H54 (cell line): ENCODE measurements at regions not wholly inside any gene's neighbourhood (a gene's known extent, or its start where the extent isn't known, plus 50 kb on each side); places are given as distances from the start of the nearest gene placed in this dataset.

Experiments
- DNase-seq: peaks from one replicate; pipeline ENCODE4 v3.0.0; 2011; ENCODE audit warnings: low spot score, mixed read lengths; ENCODE audit not compliant: insufficient read length
- FAIRE-seq: peaks from 3 replicates; lab custom pipeline; 2011; peaks lifted over from hg19 to GRCh38; lab: Jason Lieb, UNC
- POLR2A ChIP-seq: IDR thresholded peaks from 2 replicates; pipeline ENCODE4 v1.6.1; 2011; ENCODE audit warnings: low read depth, mild to moderate bottlenecking, low read length

DNA sequence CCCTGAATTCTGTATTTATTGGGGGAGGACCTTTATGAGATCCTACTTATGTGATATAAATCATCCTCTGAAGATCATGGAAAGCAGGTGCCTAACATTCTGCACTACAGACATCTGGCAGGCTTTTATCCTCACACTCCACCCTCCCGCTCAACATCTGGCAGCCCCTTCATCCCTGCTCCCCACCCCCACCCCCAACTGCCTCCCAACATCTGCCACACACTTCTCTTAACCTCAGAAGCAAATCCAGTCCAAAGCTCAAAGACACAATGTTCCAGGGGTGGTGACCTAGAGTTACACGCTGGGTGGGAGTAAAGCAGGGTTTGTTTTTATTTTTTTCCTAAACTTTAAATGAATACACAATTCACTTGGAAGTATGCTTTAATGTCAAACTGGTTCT lies 184.5 kb upstream of the ATP11B start:
- FAIRE-seq (no peak), DNase-seq (no peak)
- TF ChIP-seq POLR2A = no peak

DNA sequence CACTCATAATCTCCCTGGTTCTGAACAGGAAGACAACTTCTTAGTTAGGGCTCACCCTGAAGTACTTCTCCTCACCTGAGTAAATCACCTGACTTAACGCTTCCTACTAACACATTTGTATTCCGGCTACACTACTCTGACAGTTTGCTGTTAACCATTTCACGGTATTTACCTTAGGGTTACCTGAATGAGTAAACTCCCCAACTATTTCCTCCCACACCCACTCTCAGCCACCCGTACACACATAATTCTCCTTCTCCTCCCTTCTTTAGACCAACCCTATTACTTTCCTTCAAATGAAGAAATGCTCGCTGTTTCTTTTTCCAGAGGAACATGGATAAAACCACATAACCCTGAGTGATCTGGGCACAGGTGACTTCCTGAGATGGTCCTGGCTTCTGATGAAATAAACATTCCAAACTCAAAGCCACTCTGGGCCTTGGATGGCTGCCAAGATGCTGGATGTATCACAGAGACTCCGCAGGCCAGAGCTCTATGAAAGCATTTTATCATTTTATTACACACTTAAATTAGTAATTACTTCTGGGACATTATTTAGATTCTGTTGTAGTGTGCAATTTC lies 183.6 kb upstream of the ATP11B start:
- peak; percentile 38 for FAIRE-seq
- no peak for DNase-seq
- TF ChIP-seq POLR2A = no peak

DNA sequence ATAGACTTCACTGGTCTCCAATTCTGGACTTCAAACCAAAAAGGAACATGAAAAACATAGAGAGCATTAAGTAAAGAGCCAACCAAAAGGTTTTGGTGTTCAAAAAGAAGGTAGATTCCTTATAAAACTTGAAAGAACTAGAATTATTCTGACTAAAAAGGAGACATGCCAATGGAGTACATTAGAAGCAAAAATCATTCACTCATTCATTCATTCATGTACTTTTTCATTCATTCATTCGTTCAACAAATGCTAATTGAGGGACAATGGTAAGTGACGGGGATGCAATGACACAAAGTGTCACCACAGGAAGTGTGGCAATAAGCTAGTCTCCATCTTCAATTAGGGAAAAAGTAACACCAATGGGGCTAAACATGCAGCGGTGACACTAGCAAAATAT lies 181.0 kb upstream of the ATP11B start:
- no peak for DNase-seq
- no peak for TF ChIP-seq POLR2A
- no peak for FAIRE-seq

DNA sequence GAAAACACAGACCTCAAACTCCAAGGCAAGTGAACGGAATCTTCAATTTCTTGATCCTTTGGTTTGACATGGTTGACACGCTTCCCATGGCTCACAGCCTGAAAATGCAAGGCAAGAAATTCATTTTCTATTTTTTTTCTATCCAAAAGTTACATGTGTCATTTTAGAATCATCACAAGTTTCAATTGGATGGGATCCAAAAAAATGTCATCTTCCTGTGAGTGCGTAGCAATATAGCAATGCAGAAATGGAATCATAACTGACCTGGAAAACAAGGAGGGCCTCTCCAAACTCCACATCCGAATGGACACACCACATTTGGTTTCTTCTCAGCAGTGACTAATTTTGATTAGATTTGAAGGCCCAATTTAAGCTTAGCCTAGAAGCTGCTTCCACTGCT lies 175.8 kb upstream of the ATP11B start:
- DNase-seq (no peak), FAIRE-seq (peak; percentile 33)
- no peak for TF ChIP-seq POLR2A

DNA sequence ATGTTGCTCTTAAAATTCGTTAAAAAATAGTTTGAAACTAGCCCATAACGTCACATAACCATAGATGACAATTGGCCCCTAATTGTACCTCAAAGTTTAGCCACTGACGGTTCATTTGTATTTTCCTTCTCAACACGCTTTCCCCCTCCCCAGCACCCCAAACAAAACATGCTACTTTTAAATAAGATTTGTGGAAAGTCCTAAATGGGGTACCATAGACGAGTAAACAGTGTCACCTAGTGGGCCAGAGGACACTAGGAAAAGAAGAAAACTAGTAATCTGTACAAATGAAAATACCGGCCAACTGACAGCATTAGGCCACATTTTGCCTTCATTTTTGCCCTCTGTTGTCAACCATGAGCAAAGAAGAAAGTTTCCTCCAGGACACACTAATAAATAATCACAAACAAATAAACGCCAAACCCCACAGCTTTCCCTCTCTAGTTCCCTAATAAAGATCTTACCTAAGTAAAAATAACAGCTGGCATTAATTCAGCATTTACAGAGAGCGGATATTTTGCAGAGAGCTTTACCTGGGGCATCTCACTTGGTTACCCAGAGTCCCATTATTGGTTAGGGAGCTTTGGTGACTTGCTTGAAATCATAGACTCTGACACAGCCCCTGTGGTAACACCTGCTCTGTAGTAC lies 175.1 kb upstream of the ATP11B start:
- DNase-seq (no peak), FAIRE-seq (peak; percentile 36)
- no peak for TF ChIP-seq POLR2A

DNA sequence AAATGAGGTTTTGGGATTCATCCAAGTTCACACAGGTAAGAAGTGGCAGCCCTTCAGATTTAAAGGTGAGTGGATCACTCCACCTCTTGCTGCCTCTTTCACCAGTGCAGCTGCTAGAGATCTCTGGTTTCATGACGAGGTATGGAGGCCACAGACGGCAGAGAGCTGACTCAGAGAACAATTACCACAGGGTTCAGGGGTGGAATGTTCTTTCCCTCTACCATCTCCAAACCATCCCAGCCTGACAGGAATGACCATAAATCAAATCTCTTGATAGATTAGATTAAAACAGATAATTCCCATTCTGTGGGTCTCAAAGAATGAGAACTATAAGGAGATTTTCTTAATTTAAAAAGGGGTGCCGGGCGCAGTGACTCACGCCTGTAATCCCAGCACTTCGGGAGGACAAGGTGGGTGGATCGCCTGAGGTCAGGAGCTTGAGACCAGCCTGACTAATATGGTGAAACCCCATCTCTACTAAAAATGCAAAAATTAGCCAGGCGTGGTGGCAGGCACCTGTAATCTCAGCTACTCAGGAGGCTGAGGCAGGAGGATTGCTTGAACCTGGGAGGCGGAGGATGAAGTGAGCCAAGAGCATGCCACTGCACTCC lies 174.2 kb upstream of the ATP11B start:
- DNase-seq (peak; percentile 23), FAIRE-seq (peak; percentile 61)
- no peak for TF ChIP-seq POLR2A

DNA sequence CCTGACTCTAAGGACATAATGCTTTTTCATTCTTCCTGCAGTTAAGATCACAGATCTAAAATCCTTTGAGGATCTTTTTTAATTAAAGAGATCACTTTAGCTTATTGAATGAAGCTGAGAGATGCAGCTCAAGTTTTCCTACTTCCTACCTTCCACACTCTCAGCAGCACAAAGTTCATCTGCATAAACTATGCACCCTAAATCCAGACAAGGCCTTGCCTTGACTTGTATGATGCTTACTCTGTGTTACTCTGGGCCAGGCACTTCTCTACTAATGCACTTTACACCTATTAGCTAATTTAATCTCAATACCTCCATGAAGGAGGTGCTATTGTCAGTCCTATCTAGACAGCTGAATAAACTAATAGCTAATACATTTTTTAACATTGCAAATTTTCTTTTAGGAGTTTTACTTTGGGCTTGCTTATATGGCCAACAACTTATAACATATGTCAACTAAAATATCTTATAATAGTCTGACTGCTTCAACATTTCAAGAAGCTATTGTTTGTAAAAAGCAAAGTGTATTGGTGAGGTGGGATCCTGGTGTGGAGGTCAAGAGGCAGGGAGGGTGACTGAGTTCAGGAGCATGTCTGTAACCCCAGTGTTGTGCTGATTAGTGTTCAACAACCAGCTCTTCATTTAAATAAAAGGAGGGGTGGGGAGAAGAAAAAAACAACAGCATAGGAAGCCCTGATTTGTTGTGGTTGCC lies 172.4 kb upstream of the ATP11B start:
- no peak for TF ChIP-seq POLR2A
- DNase-seq (no peak), FAIRE-seq (no peak)

DNA sequence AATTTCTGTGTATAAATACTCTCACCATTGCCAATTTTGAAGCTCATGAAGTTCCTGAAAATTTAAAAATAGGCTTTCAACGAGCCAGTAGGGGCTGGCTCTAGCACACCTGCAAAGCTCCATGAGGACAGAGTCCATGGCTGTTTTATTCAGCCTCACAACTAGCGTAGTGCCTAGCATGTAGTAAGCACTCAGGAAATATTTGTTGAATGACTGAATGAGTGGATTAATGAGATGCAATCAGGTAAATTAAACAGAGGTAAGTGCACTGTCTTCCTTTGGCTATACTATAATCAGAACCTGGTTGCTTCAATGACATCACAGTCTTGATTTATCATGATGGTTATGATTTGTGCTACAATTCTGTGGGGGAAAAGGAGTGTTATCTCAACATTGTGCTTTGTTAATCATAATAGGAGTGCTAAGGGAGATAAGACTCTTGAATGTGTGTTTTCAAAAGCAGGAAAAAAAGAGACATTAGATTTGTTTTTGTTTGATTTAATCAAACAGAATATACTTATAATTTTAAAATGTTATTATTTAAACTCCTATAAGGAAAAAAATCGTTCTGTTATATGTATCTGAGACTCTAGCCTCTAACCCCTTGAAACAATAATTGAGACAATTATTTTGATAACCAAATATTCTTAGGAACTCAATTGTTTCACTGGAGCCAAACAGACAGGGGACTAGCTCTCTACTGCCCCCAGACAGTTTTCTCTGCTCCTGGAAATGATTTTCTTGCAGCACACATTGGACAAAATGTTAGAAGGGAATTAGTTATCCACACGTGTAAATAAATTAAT lies 171.7 kb upstream of the ATP11B start:
- no peak for TF ChIP-seq POLR2A
- FAIRE-seq (no peak), DNase-seq (no peak)

DNA sequence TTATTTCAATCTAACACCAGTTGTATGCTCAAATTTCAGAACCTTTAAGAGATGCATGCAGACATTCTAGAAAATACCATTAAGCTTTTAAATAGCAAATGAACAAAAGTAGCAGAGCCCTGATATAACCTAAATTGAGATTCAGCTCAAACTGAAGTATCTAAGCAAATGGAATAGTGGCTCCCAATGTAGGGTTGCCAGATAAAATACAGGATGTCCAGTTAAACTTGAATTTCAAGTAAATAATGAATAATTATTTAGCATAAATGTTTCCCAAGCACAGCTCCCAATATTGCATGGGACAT lies 171.1 kb upstream of the ATP11B start:
- FAIRE-seq = no peak
- no peak for TF ChIP-seq POLR2A
- DNase-seq = no peak

DNA sequence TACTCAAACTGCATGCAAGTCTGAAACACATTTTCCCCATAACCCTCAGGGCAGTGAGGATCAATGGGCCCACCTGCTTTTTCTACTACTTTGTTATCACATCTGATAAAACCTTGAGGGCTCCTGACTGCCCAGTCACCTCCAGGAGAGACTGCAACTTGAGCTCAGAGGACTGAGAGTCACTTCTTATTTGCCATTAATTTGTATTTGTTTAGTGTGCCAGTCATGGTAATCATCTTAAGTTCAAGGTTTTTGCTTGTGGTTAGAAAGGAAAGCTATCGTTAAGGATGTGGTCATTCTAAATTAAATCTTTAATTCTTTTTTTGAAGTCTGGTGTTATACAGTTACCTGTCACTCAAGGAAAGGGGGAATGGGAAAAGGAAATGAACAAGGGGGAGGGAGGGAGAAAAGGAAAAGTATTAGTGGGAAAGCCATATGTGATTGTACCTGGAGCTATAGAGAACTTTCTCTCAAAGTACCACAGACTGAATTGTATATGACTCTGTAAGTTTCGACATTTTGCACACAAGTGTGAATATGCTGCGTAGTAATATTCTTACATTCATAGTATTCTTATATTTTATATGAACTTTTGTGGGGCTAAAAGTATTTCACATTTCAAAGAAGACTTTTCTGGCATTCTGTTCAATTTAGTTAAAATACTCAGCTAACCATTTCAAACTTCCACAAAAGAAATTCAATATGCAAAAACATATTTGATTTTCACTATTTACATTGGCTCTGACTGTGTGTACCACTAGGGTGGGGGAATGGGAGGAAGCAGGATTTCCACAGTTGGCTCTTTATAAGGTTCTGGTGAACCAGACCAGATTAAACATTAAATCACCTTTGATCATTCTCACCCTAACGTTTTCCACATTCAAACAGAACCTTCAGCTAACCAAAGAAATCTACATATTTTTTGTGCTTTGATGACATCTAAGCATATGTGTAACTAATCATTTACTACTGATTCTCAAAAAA lies 166.5 kb upstream of the ATP11B start:
- TF ChIP-seq POLR2A = no peak
- FAIRE-seq (no peak), DNase-seq (no peak)

DNA sequence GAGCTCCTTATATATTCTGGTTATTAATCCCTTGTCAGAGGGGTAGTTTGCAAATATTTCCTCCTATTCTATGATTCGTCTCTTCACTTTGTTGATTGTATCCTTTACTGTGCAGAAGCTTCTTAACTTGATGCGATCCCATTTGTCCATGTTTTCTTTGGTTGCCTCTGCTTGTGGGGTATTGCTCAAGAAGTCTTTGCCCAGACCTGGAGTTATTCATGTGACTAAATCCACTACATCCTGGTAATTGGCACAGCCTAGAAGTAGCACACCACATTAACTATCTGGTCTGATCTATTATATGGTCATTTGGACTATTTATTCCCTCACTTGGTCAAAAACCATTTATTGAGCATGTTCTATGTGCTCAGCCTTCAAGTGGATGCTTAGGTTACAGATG lies 164.8 kb upstream of the ATP11B start:
- FAIRE-seq (no peak), DNase-seq (no peak)
- no peak for TF ChIP-seq POLR2A

DNA sequence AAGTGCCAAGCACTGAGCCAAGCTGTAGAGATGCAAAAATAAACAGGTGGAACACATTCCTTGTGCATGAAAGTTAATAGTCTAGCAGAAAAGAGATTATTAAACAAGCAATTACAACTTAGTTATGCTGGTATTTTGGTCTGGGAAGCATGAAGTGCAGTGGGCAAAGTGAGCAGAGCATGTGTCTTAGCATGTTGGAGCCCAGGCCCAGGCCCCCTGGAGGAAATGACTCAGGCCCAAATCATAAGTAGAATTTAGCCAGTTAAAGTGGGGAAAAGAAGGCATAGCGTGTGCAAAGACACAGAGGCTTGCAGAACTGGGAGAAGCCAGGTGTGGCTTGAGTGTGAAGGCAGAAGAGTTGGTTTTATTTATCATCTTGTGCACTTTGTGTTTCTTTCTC lies 163.8 kb upstream of the ATP11B start:
- DNase-seq (no peak), FAIRE-seq (no peak)
- TF ChIP-seq POLR2A = no peak
